Endothelial cell (in vitro differentiated cells): ENCODE measurements at regions not wholly inside any gene's neighbourhood (a gene's known extent, or its start where the extent isn't known, plus 50 kb on each side); places are given as distances from the start of the nearest gene placed in this dataset.
A peak's percentile ranks its signal among the peaks of the same experiment; 100 is the strongest.

Source experiments
- DNase-seq: peaks from one replicate; pipeline ENCODE4 v3.0.0; 2021; ENCODE audit warnings: low spot score
- H3K27ac Mint-ChIP-seq: one replicate; pipeline ENCODE4 v1.8.0; 2021; ENCODE audit warnings: mixed read lengths, inconsistent platforms; ENCODE audit not compliant: unreplicated experiment
- H3K27me3 Mint-ChIP-seq: one replicate; pipeline ENCODE4 v1.8.0; 2021; ENCODE audit warnings: mild to moderate bottlenecking, moderate library complexity, mixed read lengths, inconsistent platforms; ENCODE audit not compliant: unreplicated experiment
- H3K36me3 Mint-ChIP-seq: one replicate; pipeline ENCODE4 v1.8.0; 2021; ENCODE audit warnings: mild to moderate bottlenecking, low read depth, mixed read lengths, inconsistent platforms; ENCODE audit not compliant: unreplicated experiment
- H3K4me1 Mint-ChIP-seq: one replicate; pipeline ENCODE4 v1.8.0; 2021; ENCODE audit warnings: mild to moderate bottlenecking, mixed read lengths, inconsistent platforms; ENCODE audit not compliant: unreplicated experiment
- H3K4me3 Mint-ChIP-seq: one replicate; pipeline ENCODE4 v1.8.0; 2021; ENCODE audit warnings: mild to moderate bottlenecking, mixed read lengths, inconsistent platforms; ENCODE audit not compliant: unreplicated experiment
- H3K9me3 Mint-ChIP-seq: one replicate; pipeline ENCODE4 v1.8.0; 2021; ENCODE audit warnings: mixed read lengths, inconsistent platforms; ENCODE audit not compliant: unreplicated experiment
- TF ChIP-seq, protein P1 (sequence below): fragments of 200-600 bp; sonication (generic); IDR thresholded peaks from one replicate; pipeline ENCODE4 v1.5.0; 2021; ENCODE audit warnings: antibody characterized with exemption; ENCODE audit not compliant: unreplicated experiment

DNA sequence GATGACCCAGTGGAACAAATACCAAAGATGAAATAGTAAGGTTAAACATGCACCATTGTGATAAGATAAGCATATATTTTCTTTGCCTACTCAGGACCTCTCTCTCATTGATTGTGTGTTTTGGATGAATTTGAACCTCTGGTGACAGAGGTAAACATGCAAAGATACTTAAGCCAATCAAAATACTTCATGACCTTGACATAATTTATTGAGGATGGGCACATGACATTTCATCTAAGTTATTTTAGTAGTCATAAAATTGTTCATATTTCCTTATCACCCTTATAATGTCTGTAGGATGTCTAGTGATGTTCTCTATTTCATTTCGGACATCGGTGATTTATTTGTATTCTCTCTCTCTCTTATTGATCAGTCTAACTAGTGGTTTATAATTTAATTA is 88.3 kb upstream of the WDR72 start:
- no peaks in the 10 kb centered on the region for H3K36me3 Mint-ChIP-seq
- no peaks in the 10 kb centered on the region for H3K27me3 Mint-ChIP-seq
- no peak for DNase-seq
- H3K4me1 Mint-ChIP-seq = peaks cover 12% of the 10 kb centered on the region
- no peak overlapping the region for H3K4me3 Mint-ChIP-seq
- H3K9me3 Mint-ChIP-seq = no peaks in the 10 kb centered on the region
- H3K27ac Mint-ChIP-seq = no peak overlapping the region
- TF ChIP-seq, protein P1, sequence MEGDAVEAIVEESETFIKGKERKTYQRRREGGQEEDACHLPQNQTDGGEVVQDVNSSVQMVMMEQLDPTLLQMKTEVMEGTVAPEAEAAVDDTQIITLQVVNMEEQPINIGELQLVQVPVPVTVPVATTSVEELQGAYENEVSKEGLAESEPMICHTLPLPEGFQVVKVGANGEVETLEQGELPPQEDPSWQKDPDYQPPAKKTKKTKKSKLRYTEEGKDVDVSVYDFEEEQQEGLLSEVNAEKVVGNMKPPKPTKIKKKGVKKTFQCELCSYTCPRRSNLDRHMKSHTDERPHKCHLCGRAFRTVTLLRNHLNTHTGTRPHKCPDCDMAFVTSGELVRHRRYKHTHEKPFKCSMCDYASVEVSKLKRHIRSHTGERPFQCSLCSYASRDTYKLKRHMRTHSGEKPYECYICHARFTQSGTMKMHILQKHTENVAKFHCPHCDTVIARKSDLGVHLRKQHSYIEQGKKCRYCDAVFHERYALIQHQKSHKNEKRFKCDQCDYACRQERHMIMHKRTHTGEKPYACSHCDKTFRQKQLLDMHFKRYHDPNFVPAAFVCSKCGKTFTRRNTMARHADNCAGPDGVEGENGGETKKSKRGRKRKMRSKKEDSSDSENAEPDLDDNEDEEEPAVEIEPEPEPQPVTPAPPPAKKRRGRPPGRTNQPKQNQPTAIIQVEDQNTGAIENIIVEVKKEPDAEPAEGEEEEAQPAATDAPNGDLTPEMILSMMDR = no peak

DNA sequence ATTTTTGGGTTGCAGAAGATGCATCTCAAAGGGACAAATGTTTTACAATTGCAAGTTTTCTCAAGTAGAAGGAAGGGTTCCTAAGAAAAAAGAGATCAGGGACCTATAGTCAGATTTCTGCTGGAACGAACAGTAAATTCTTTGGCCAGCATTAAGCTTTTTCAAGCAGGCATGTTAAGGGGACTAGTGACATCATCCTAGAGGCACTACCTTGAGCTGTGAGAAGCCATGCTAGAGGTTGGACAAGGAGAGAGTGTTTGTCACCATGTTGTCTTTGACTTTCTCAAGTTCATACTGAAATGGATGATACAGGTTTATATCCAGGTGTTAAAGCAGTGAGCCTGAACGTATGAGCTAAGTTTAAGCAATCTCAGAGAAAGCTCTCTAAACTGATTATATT is 85.2 kb upstream of the WDR72 start:
- peaks cover 12% of the 10 kb centered on the region for H3K4me1 Mint-ChIP-seq
- H3K27me3 Mint-ChIP-seq = no peaks in the 10 kb centered on the region
- TF ChIP-seq, protein P1 = no peak
- no peak overlapping the region for H3K4me3 Mint-ChIP-seq
- H3K36me3 Mint-ChIP-seq = no peaks in the 10 kb centered on the region
- H3K27ac Mint-ChIP-seq = no peak overlapping the region
- no peak for DNase-seq
- no peaks in the 10 kb centered on the region for H3K9me3 Mint-ChIP-seq

GRCh38 chr15:53843869-53844569 is 84.6 kb upstream of the WDR72 start:
- Mint-ChIP-seq H3K4me1 (peaks cover 12% of the 10 kb centered on the region), H3K4me3 (no peak overlapping the region), H3K27ac (peak overlapping the region; percentile 14), H3K27me3 (no peaks in the 10 kb centered on the region), H3K36me3 (no peaks in the 10 kb centered on the region), H3K9me3 (no peaks in the 10 kb centered on the region)
- TF ChIP-seq, protein P1 = no peak
- no peak for DNase-seq

DNA sequence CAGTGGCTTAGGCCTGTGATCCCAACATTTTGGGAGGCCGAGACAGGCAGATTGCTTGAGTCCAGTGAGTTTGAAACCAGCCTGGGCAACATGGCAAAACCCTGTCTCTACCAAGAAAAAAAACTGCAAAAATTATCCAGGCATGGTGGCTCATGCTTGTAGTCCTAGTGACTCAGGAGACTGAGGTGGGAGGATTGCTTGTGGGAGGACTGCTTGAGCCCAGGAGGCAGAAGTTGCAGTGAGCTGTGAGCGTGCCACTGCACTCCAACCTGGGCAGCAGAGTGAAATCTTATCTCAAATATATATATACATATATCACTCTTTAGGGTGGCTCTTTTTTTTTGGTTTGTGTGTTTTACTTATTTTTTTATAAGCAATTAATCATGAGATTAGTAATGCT is 83.7 kb upstream of the WDR72 start:
- H3K27ac Mint-ChIP-seq = no peak overlapping the region
- no peak for DNase-seq

DNA sequence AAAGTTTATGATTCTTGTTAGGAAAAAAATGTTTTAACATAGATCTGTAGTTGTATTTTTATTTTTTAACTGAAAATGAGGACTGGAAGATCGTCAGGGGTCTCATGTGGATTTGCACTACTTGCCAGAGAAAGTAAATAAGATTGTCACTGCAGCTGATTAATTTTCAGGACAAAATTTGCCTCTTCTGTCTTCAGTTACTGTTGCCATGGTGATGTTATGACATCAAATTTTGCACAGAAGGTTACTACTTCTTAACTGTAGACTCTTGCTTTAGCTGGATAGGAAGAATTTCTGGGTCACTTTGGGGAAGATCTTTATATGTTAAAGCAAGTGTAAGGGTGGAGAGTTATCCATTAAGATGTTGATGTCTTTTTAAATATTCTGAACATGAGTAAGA is 82.2 kb upstream of the WDR72 start:
- H3K27me3 Mint-ChIP-seq = no peaks in the 10 kb centered on the region
- H3K36me3 Mint-ChIP-seq = no peaks in the 10 kb centered on the region
- no peaks in the 10 kb centered on the region for H3K9me3 Mint-ChIP-seq
- no peak overlapping the region for H3K27ac Mint-ChIP-seq
- H3K4me3 Mint-ChIP-seq = no peak overlapping the region
- H3K4me1 Mint-ChIP-seq = peaks cover 12% of the 10 kb centered on the region
- TF ChIP-seq, protein P1 = no peak
- no peak for DNase-seq

More for the DNA sequence above, 83.7 kb upstream of the WDR72 start:
- H3K4me3 Mint-ChIP-seq = no peak overlapping the region
- no peaks in the 10 kb centered on the region for H3K27me3 Mint-ChIP-seq
- H3K9me3 Mint-ChIP-seq = no peaks in the 10 kb centered on the region
- TF ChIP-seq, protein P1 = no peak
- H3K36me3 Mint-ChIP-seq = no peaks in the 10 kb centered on the region
- H3K4me1 Mint-ChIP-seq = peaks cover 12% of the 10 kb centered on the region
